ENCODE measurements at regions not wholly inside any gene's neighbourhood (a gene's known extent, or its start where the extent isn't known, plus 50 kb on each side); places are given as distances from the start of the nearest gene placed in this dataset.

GRCh38 chr3:177729956-177730681 is 532.8 kb upstream of the TBL1XR1 start:
- no peak for DNase-seq

GRCh38 chr3:177730814-177731213 is 533.5 kb upstream of the TBL1XR1 start:
- no peak for DNase-seq

DNA sequence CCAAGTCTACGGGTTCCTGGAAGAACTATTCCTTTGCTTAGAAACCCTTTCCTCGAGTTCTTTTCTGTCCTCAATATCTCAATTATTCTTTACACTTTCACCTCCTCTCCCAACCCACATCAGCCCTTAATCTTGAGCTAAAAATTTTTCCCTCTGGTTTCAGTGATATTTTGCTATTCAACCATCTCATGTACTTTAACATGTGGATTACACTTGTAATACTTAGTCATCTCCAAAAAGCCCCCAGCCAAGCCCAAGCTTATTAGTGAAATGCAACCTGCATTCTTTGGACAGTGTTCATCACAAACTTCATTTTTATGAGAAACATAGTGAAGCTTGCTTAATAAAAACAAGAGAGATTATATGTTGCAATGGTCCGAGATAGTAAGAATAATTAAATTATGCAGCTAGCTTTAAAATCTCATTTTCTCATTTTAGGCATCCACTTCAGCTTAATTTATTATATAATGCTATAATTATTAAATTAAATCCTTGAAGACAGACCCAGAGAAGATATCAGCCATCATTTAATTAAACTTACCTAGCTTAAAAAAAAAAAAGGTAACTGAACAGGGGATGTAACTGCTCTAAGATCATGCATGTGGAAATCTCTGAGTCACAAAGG is 534.5 kb upstream of the TBL1XR1 start:
- DNase-seq = no peak

GRCh38 chr3:177733233-177733632 is 536.0 kb upstream of the TBL1XR1 start:
- no peak for DNase-seq

- no peak for DNase-seq
Measured at GRCh38 chr3:177733936-177734335, 536.7 kb upstream of the TBL1XR1 start.

DNA sequence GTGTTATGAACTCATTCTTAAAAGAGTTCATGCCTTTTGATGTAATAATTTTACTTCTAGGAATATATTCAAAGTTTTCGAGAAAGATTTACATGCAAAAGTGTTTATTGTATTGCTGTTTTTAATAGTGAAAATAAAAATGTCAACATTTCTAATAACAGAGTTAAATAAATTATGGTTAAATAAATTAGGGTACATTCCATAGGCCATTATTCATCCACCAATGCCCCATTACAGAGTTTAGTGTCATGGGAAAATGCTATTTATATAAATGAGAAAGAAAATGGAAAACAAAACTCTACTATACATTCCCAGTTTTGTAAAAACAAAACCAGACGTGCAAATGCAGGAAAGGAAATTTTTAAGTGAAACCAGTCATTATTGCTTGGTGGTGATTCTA is 538.1 kb upstream of the TBL1XR1 start:
- no peak for DNase-seq

DNA sequence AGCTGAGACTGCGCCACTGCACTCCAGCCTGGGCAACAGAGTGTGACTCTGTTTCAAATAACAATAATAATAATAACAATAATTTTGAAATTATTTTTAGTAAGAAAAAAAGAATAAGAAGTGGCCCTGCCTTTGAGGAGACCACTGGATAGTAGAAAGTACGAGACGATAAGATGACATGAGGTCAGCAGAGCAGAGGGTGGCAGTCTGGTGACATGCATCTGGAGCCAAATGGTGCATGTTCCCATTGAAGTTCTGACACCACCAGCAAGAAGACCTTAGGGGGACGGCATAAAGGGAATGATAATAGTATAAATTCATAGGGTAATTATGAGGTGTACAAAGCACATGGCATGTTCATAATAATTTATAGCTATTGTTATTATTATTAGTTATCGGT is 542.2 kb upstream of the TBL1XR1 start:
- DNase-seq = no peak

DNA sequence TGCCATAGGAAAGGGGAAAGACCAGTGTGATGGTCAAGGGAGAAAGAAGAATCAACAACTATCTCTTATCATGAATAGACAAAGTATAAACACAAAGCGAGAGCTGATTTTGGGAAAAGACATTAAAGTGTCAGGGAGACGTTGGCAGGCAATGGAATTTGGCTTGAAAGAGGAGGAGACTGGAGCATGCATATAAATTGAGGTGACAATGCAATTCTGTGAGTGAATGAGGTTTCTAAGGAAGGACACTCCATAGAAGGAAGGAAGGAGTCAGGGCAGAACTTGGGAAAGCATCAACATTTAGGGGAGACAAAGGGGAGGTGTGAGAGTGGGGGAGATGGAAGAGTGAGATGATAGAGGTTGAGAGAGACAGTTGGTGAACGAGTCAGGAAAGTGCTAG is 543.0 kb upstream of the TBL1XR1 start:
- no peak for DNase-seq

GRCh38 chr3:177742273-177742672 is 545.0 kb upstream of the TBL1XR1 start:
- DNase-seq = no peak

DNA sequence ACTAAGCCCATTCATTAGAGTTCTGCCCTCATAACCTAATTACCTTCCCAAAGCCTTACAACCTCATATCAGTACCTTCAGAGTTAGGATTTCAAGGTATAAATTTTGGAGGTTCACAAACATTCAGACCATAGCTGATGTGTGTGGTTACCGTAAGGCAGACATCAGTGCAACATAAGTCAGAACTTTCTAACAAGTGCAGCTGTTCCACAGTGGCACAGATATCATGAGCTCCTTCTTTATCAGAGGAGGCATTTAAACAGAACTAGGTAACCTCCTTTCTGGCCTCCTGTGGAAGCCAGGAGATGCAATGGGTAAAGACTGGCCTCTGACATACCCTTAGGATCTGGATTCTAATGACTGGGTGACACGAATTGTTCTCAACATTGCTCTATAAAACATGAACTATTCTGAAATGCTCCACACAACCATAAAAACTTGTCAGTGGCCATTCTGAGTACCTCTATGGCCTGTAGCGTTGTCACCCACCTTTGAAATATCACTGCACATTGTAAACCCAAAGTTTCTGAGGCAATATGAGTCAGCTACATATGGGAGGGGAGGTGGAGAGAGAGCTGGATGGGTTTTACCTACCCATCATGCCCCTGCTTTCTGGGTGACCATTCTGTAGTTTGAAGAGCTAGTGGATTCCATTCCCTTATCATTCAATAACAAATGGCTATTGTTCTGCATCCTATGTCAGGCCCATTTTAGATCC is 546.0 kb upstream of the TBL1XR1 start:
- no peak for DNase-seq

DNA sequence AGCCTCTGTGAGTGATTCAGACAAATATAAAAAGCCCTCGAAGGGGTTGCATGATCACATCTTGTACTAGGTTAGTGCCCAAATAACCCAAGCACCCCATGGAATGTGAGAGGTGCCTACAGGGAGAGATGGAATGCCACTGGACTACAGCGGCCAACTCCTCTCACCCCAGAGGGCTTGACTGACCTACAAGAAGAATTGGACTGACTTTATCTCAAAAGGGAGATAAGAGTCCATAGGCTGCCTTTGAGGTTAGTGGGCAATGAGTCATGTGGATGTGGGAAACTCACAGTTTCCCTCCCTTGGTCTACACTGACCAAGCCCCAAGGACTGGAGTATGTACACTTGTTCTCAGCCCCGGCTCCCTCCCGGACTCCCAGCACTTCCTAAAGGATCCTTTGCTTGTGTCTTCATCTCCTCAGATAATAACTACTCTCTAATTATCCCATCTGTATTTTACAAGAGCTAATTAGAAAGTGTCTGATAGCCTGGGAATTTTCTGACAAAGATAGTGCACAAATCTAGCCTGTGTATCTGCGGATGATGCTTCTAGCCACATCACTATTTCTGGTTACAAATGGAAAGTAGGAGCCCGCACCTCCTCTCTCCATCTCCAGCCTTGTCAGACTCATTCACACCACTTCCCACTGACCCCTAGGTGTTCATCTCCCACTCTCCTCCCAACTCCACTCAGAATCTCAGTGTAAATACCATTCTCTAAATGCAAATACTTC is 547.8 kb upstream of the TBL1XR1 start:
- no peak for DNase-seq

- DNase-seq = no peak
Measured at GRCh38 chr3:177745607-177746005, 548.3 kb upstream of the TBL1XR1 start.

GRCh38 chr3:177746337-177746933 is 549.2 kb upstream of the TBL1XR1 start:
- no peak for DNase-seq

GRCh38 chr3:177749836-177750235 is 552.6 kb upstream of the TBL1XR1 start:
- DNase-seq = no peak

GRCh38 chr3:177750436-177750835 is 553.2 kb upstream of the TBL1XR1 start:
- no peak for DNase-seq

- DNase-seq = no peak
Measured at GRCh38 chr3:177751770-177752169, 554.5 kb upstream of the TBL1XR1 start.

- no peak for DNase-seq
Measured at GRCh38 chr3:177752831-177753230, 555.5 kb upstream of the TBL1XR1 start.

DNA sequence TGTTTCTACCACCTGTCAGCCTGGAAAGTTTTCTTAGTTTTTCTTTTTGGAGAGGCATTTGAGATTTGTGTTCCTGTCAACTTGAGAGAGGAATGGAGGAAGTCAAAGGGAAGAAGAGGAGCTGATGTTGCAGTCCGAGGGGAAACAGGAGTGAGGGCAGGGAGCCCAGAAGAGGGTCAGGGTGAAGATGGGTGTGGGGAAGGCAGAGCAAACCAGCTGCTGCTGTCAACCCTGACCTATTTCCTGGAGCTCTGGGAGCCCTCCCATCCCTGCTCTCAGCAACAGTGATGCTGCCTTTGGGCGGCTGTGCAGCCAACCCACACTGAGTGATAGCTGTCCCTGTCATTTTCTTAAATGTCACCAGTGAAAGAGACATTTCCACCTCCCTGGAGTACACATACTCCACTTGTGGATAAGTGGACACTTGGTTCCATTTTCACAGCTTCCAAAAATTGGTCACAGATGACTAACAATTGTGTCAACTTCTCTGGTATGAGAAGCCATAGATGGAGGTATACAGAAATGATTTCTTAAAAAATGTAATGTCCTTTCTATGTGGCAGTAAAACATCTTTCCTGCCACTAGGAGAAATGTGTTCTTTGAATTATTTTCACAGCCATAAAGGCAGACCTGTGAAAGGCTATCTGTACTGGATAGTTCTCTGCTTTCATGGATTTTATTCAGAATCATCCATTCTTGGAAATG is 556.3 kb upstream of the TBL1XR1 start:
- no peak for DNase-seq

GRCh38 chr3:177754508-177754921 is 557.2 kb upstream of the TBL1XR1 start:
- no peak for DNase-seq

DNA sequence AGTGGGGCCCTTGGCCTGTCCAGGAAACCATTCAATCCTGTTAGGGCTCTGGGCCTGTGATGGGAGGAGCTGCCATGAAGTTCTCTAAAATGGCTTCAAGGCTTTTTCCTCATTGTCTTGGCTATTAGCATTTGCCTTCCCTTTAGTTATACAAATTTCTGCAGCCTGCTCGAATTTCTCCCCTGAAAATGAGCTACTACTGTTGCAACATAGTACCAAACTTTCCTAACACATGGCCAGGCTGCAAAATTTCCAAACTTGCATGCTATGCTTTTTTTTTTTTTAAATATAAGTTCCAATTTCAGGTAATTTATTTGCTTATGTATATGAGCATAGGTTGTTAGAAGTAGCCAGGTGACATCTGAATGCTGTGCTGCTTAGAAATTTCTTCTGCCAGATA is 560.8 kb upstream of the TBL1XR1 start:
- DNase-seq = no peak

DNA sequence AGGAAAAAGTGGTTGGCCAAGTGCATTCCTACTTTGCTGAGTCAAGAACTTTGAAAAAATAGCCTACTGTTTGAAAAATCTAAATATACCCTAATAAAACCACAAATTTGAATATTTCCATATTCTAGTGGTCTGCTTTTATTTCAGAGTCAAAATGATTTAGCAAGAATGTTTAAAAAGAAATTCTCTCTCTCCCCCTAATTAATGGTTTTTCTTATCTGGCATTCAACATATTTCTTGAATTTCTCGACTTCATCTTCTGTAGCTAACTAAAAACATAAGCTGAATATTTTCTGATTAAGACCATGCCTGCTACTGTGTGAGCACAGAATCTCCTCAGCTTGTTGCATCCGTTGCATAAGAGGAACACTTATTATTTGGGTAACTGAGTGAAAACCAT is 563.5 kb upstream of the TBL1XR1 start:
- no peak for DNase-seq

DNA sequence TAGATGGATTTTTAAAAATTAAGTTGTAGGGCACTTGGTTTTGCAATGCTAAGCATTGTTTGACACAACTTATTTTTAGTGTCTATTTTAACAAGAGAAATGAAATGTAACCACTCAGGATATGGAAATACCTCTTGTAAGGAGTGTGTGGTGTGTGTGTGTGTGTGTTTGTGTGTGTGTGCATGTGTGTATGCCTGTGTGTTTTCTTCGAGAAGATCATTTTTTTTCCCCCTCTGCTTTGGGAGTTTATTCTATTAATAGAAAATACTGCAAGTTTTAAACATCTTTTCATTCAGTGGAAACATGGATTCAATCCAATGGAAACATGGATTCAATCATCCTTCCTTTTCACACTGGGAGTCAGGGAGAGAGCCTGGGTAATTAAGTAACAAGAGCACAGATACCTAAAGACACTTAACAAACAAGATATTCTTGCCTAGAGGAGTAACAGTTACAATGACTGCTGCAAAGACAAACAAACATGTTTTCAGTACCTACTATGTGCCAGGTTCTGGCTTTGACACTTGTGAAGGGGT is 567.2 kb upstream of the TBL1XR1 start:
- DNase-seq = no peak

All from SW 1271 (cell line).